Uterus (tissue), 3 donors: ENCODE measurements at regions not wholly inside any gene's neighbourhood (a gene's known extent, or its start where the extent isn't known, plus 50 kb on each side); places are given as distances from the start of the nearest gene placed in this dataset.

Experiments used
- DNase-seq, 2 donors: peaks; one replicate each; pipeline ENCODE4 v3.0.0-alpha.2; 2019 to 2020
- H3K27ac ChIP-seq, 2 donors: fragments of 200-600 bp; sonication (generic); 1 replicate in 1 of 2; 2 replicates in 1 of 2; pipeline ENCODE4 v1.5.1; 2016 to 2018
- H3K27me3 ChIP-seq, 2 donors: fragments of 200-600 bp; sonication (generic); one replicate each; pipeline ENCODE4 v1.5.1; 2018 to 2019; ENCODE audit warnings: control low read depth in 1 of 2
- H3K36me3 ChIP-seq, 2 donors: fragments of 200-600 bp; sonication (generic); one replicate each; pipeline ENCODE4 v1.5.1; 2019; ENCODE audit warnings: control low read depth in 1 of 2
- H3K4me1 ChIP-seq, 2 donors: fragments of 200-600 bp; sonication (generic); one replicate each; pipeline ENCODE4 v1.5.1; 2018 to 2019; ENCODE audit warnings: control low read depth in 1 of 2
- H3K4me3 ChIP-seq, 2 donors: fragments of 200-600 bp; sonication (generic); 1 replicate in 1 of 2; 2 replicates in 1 of 2; pipeline ENCODE4 v1.5.1; 2018 to 2019; ENCODE audit warnings: mild to moderate bottlenecking in 1 of 2
- H3K9me3 ChIP-seq, 2 donors: fragments of 200-600 bp; sonication (generic); one replicate each; pipeline ENCODE4 v1.5.1; 2019; ENCODE audit warnings: control low read depth in 1 of 2
- CTCF ChIP-seq, 4 experiments: fragments of 200-600 bp in 2 of 4; fragments of 450-650 bp in 2 of 4; sonication (generic) in 2 of 4; IDR thresholded peaks; one replicate each; pipeline ENCODE4 v1.5.1; 2016 to 2019; ENCODE audit warnings: antibody characterized with exemption in 4 of 4, mild to moderate bottlenecking in 2 of 4, moderate library complexity in 1 of 4
- POLR2A ChIP-seq, 2 donors: fragments of 450-650 bp; IDR thresholded peaks; one replicate each; pipeline ENCODE4 v1.6.1; 2016; ENCODE audit warnings: antibody characterized with exemption in 2 of 2, mild to moderate bottlenecking in 1 of 2, moderate library complexity in 1 of 2
- intact Hi-C: fragments of 100-400 bp; cut with DNase I; formaldehyde crosslinking; loops from one replicate; pipeline ENCODE4 v1.15.1; 2023; ENCODE audit warnings: low total_unique reads
- donor health status: DM: yes; HTN: yes; CAD: no.

DNA sequence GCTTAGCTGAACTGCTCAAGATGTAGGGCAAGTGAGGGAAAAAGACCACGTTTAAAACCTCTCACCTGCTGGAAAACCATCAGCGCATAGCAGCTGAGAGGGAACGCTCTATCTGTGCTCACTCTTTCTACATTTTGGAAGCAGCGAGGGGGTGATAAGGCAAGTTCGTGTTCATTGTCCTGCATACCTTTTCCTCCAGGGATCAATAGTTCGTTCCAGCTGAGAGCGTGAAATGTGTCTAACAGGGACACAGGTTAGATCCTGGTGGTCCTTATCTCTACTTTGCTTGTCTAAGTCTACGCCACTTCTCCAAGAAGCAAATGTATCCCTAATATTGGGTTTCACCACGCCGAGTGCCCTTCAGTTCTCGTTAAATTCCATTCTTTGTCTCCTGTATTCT is 183.5 kb upstream of the ZFHX3 start:
- Histone ChIP-seq H3K4me3 (no peak overlapping the region), H3K36me3 (no peaks in the 10 kb centered on the region), H3K27ac (no peak overlapping the region), H3K9me3 (no peaks in the 10 kb centered on the region), H3K4me1 (no peaks in the 10 kb centered on the region), H3K27me3 (no peaks in the 10 kb centered on the region)
- intact Hi-C loops: no loop called here
- DNase-seq: no peak
- TF ChIP-seq CTCF (IDR thresholded peaks at IDR 0.05) (no peak), POLR2A (IDR thresholded peaks at IDR 0.05) (no peak)

DNA sequence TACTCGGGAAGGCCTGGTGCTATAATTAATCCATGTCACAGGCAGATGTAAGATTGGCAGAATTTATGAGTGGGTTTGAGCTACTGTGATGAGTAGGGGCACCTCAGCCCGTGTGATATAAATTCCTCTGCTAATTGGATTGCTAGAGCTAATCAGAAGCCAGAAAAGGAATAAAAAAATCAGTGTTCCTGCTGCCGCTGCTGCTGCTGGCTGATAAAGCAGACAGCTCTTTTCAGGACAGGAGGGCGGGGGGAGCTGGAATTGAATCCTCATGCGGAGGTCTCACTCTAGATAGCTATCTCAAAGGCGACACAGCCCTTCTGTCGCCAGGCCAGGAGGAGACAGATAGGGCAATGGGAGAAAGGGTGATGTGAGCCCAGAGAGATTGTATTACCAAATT is 182.7 kb upstream of the ZFHX3 start:
- TF ChIP-seq CTCF (IDR thresholded peaks at IDR 0.05) (no peak), POLR2A (IDR thresholded peaks at IDR 0.05) (no peak)
- Histone ChIP-seq H3K9me3 (no peaks in the 10 kb centered on the region), H3K4me3 (no peak overlapping the region), H3K4me1 (no peaks in the 10 kb centered on the region), H3K27ac (no peak overlapping the region), H3K36me3 (no peaks in the 10 kb centered on the region), H3K27me3 (no peaks in the 10 kb centered on the region)
- no peak for DNase-seq
- intact Hi-C loops: no loop called here

GRCh38 chr16:73228649-73229048 is 180.7 kb upstream of the ZFHX3 start:
- intact Hi-C loops: no loop called here
- no peaks in the 10 kb centered on the region for H3K4me1 ChIP-seq
- peak in 1 of 2 donors; percentile 53 for DNase-seq
- H3K9me3 ChIP-seq: no peaks in the 10 kb centered on the region
- TF ChIP-seq CTCF (IDR thresholded peaks at IDR 0.05) (no peak), POLR2A (IDR thresholded peaks at IDR 0.05) (no peak)
- H3K4me3 ChIP-seq: no peak overlapping the region
- no peaks in the 10 kb centered on the region for H3K27me3 ChIP-seq
- peak overlapping the region in 1 of 2 donors; percentile 31 for H3K27ac ChIP-seq
- H3K36me3 ChIP-seq: no peaks in the 10 kb centered on the region

GRCh38 chr16:73226675-73227074 is 178.7 kb upstream of the ZFHX3 start:
- Histone ChIP-seq H3K36me3 (no peaks in the 10 kb centered on the region), H3K4me3 (no peak overlapping the region), H3K4me1 (no peaks in the 10 kb centered on the region), H3K9me3 (no peaks in the 10 kb centered on the region), H3K27me3 (no peaks in the 10 kb centered on the region), H3K27ac (no peak overlapping the region)
- intact Hi-C loops: no loop called here
- DNase-seq: no peak
- TF ChIP-seq POLR2A (IDR thresholded peaks at IDR 0.05): no peak
- no peak for TF ChIP-seq CTCF (IDR thresholded peaks at IDR 0.05)

DNA sequence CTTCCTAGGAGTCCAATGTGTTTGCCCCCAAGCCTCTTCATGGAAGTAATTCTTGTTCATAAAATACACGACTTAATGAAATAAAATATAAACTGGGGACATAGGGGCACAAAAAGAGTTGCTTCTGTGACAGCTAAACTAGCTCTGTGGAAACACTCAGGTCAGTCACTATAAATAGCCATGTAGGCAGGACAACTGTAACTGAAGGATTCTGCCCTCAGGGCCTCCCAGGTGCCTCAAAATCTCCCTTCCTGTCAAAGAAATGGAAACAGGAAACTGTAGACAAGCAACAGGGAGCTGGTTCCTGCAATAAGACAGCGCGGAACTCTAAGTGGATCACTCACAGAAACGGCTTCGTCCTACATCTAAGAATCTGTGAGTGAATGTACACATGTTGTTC is 178.1 kb upstream of the ZFHX3 start:
- H3K36me3 ChIP-seq: no peaks in the 10 kb centered on the region
- no peaks in the 10 kb centered on the region for H3K27me3 ChIP-seq
- no peak for DNase-seq
- intact Hi-C loops: no loop called here
- no peak overlapping the region for H3K27ac ChIP-seq
- TF ChIP-seq POLR2A (IDR thresholded peaks at IDR 0.05): no peak
- H3K4me3 ChIP-seq: no peak overlapping the region
- H3K9me3 ChIP-seq: no peaks in the 10 kb centered on the region
- no peaks in the 10 kb centered on the region for H3K4me1 ChIP-seq

- Histone ChIP-seq H3K27ac (no peak overlapping the region), H3K27me3 (no peaks in the 10 kb centered on the region), H3K4me1 (no peaks in the 10 kb centered on the region), H3K4me3 (no peak overlapping the region), H3K36me3 (no peaks in the 10 kb centered on the region), H3K9me3 (no peaks in the 10 kb centered on the region)
- intact Hi-C loops: no loop called here
- no peak for DNase-seq
- TF ChIP-seq POLR2A (IDR thresholded peaks at IDR 0.05) (no peak), CTCF (IDR thresholded peaks at IDR 0.05) (no peak)
Observed at GRCh38 chr16:73220836-73221235, 172.9 kb upstream of the ZFHX3 start.
